Caco-2 (cell line): ENCODE measurements at regions not wholly inside any gene's neighbourhood (a gene's known extent, or its start where the extent isn't known, plus 50 kb on each side); places are given as distances from the start of the nearest gene placed in this dataset.
A peak's percentile ranks its signal among the peaks of the same experiment; 100 is the strongest.

Experiments
- BruUV-seq: library from RNA; stranded (reverse); fragments of 400-500 nt; replicated peaks from 2 replicates; lab custom pipeline; 2021; lab: Mats Ljungman, UMichigan
- CTCF ChIA-PET: fragments of 300-600 bp; sonication (Branson Sonifier 250); formaldehyde crosslinking; loops from one replicate; lab custom pipeline; 2022; ENCODE audit warnings: antibody characterized with exemption; lab: Charles Lee
- POLR2A ChIA-PET: fragments of 300-600 bp; sonication (Branson Sonifier 250); formaldehyde crosslinking; loops from one replicate; lab custom pipeline; 2022; ENCODE audit warnings: antibody characterized with exemption; lab: Charles Lee
- DNase-seq, 2 experiments: peaks; one replicate each; pipeline versions ENCODE4 v3.0.0 to v3.0.0-alpha.2; 2020 to 2022
- H3K27me3 ChIP-seq: replicated peaks from 2 replicates; pipeline ENCODE4 v1.6.0; 2011; ENCODE audit warnings: low read length; ENCODE audit not compliant: control insufficient read depth, insufficient read depth
- H3K36me3 ChIP-seq: 2 replicates; pipeline ENCODE4 v1.5.1; 2011; ENCODE audit warnings: low read length; ENCODE audit not compliant: control insufficient read depth, insufficient read depth
- H3K4me1 ChIP-seq: fragments of 250-450 bp; sonication (Bioruptor Pico); 2 replicates; pipeline ENCODE4 v1.5.1; 2020; ENCODE audit warnings: mild to moderate bottlenecking
- H3K4me3 ChIP-seq: 2 replicates; pipeline ENCODE4 v1.5.1; 2011; ENCODE audit warnings: low read depth, mild to moderate bottlenecking, control low read depth, low read length
- H3K9me3 ChIP-seq: fragments of 250-450 bp; sonication (Bioruptor Pico); 2 replicates; pipeline ENCODE4 v1.5.1; 2020; ENCODE audit warnings: mild to moderate bottlenecking, moderate library complexity
- H3K27ac Mint-ChIP-seq: one replicate; pipeline ENCODE4 v1.8.0; 2022; ENCODE audit warnings: mixed read lengths; ENCODE audit not compliant: unreplicated experiment
- H3K27me3 Mint-ChIP-seq: one replicate; pipeline ENCODE4 v1.8.0; 2022; ENCODE audit warnings: mixed read lengths; ENCODE audit not compliant: insufficient read depth, unreplicated experiment
- H3K36me3 Mint-ChIP-seq: one replicate; pipeline ENCODE4 v1.8.0; 2022; ENCODE audit warnings: mild to moderate bottlenecking, mixed read lengths; ENCODE audit not compliant: insufficient read depth, unreplicated experiment
- H3K4me1 Mint-ChIP-seq: one replicate; pipeline ENCODE4 v1.8.0; 2022; ENCODE audit warnings: low read depth, mixed read lengths; ENCODE audit not compliant: unreplicated experiment
- H3K4me3 Mint-ChIP-seq: one replicate; pipeline ENCODE4 v1.8.0; 2022; ENCODE audit warnings: mild to moderate bottlenecking, moderate library complexity, mixed read lengths; ENCODE audit not compliant: unreplicated experiment
- H3K9me3 Mint-ChIP-seq: one replicate; pipeline ENCODE4 v1.8.0; 2022; ENCODE audit warnings: mixed read lengths; ENCODE audit not compliant: unreplicated experiment
- CTCF ChIP-seq, 2 experiments: fragments of 200-600 bp in 1 of 2; IDR thresholded peaks; 1 replicate in 1 of 2; 2 replicates in 1 of 2; pipeline versions ENCODE4 v1.5.1 to v1.8.0; 2011 to 2022; ENCODE audit warnings: antibody characterized with exemption in 1 of 2, control low read depth in 1 of 2, inconsistent platforms in 1 of 2, low read depth in 1 of 2, low read length in 1 of 2, mild to moderate bottlenecking in 1 of 2, moderate library complexity in 1 of 2; ENCODE audit not compliant: insufficient read depth in 1 of 2, severe bottlenecking in 1 of 2, unreplicated experiment in 1 of 2
- intact Hi-C: fragments of 100-400 bp; cut with micrococcal nuclease; formaldehyde crosslinking; loops from one replicate; pipeline ENCODE4 v1.10.0; 2022; ENCODE audit not compliant: unreplicated experiment

- peak; percentile 67 to 76 for TF ChIP-seq CTCF (IDR thresholded peaks at IDR 0.05; ENCODE audit: insufficient read depth in 1 of 2, low read depth in 1 of 2, low read length in 1 of 2, severe bottlenecking in 1 of 2, unreplicated experiment in 1 of 2)
- Histone ChIP-seq H3K27me3 (no peaks in the 10 kb centered on the region), H3K9me3 (no peaks in the 10 kb centered on the region), H3K4me3 (no peak overlapping the region), H3K4me1 (no peaks in the 10 kb centered on the region), H3K36me3 (no peaks in the 10 kb centered on the region)
- Mint-ChIP-seq H3K4me3 (no peak overlapping the region), H3K27ac (no peak overlapping the region), H3K27me3 (no peaks in the 10 kb centered on the region), H3K36me3 (no peaks in the 10 kb centered on the region), H3K9me3 (no peaks in the 10 kb centered on the region), H3K4me1 (no peaks in the 10 kb centered on the region)
- POLR2A ChIA-PET = interaction anchor here (0.5 to 1.0 kb wide), 2 partner anchors 94 to 160 kb away, joined by 6 read pairs; partner anchors contain the start of gene FAM32A
- BruUV-seq = no TSS peak
- DNase-seq = peak; percentile 68 to 70
- CTCF ChIA-PET = interaction anchor here (0.6 to 1.9 kb wide), 6 partner anchors 11 to 216 kb away, joined by 3 to 19 read pairs (median 4); partner anchors contain the start of gene FAM32A
- intact Hi-C loops = loop anchor here (2.0 to 10.0 kb wide), 2 partner anchors 159 to 401 kb away; partner anchors contain the start of gene FAM32A
Measured at GRCh38 chr19:16025108-16026101, 50.9 kb upstream of the TPM4 start.

- H3K4me3 Mint-ChIP-seq = no peak overlapping the region
- Histone ChIP-seq H3K4me1 (no peaks in the 10 kb centered on the region), H3K27me3 (no peaks in the 10 kb centered on the region), H3K4me3 (no peak overlapping the region), H3K36me3 (no peaks in the 10 kb centered on the region), H3K9me3 (no peaks in the 10 kb centered on the region)
- H3K27ac Mint-ChIP-seq = no peak overlapping the region
- no peaks in the 10 kb centered on the region for H3K36me3 Mint-ChIP-seq
- H3K4me1 Mint-ChIP-seq = no peaks in the 10 kb centered on the region
- no peak for TF ChIP-seq CTCF (IDR thresholded peaks at IDR 0.05; ENCODE audit: insufficient read depth in 1 of 2, low read depth in 1 of 2, low read length in 1 of 2, severe bottlenecking in 1 of 2, unreplicated experiment in 1 of 2)
- DNase-seq = no peak
- H3K27me3 Mint-ChIP-seq = no peaks in the 10 kb centered on the region
- ChIA-PET POLR2A (interaction anchor here (1.0 kb wide), 1 partner anchor 159 kb away, joined by 6 read pairs; the partner anchor contains the start of gene FAM32A), CTCF (interaction anchor here (0.6 to 1.9 kb wide), 6 partner anchors 10 to 216 kb away, joined by 3 to 19 read pairs (median 4); partner anchors contain the start of gene FAM32A)
- intact Hi-C loops = loop anchor here (10.0 kb wide), 1 partner anchor 401 kb away; no protein-coding TSS in a partner anchor
- BruUV-seq = no TSS peak
- H3K9me3 Mint-ChIP-seq = no peaks in the 10 kb centered on the region
Measured at GRCh38 chr19:16026131-16026530, 50.2 kb upstream of the TPM4 start.
